ENCODE measurements at regions not wholly inside any gene's neighbourhood (a gene's known extent, or its start where the extent isn't known, plus 50 kb on each side); places are given as distances from the start of the nearest gene placed in this dataset.

GRCh38 chr1:229812148-229812547 lies 186.1 kb downstream of the URB2 start:
- intact Hi-C loops (cut with DNase I, micrococcal nuclease): no loop called here
- ATAC-seq (no peak), DNase-seq (no peak)

GRCh38 chr1:229812693-229813092 lies 186.6 kb downstream of the URB2 start:
- intact Hi-C loops (cut with DNase I, micrococcal nuclease): no loop called here
- no peak for ATAC-seq

GRCh38 chr1:229815076-229815475 lies 189.0 kb downstream of the URB2 start:
- intact Hi-C loops (cut with DNase I, micrococcal nuclease): no loop called here
- DNase-seq: no peak
- no peak for ATAC-seq

More at GRCh38 chr1:229812693-229813092, 186.6 kb downstream of the URB2 start:
- DNase-seq: no peak

GRCh38 chr1:229815961-229816360 lies 189.9 kb downstream of the URB2 start:
- intact Hi-C loops (cut with DNase I, micrococcal nuclease): no loop called here

DNA sequence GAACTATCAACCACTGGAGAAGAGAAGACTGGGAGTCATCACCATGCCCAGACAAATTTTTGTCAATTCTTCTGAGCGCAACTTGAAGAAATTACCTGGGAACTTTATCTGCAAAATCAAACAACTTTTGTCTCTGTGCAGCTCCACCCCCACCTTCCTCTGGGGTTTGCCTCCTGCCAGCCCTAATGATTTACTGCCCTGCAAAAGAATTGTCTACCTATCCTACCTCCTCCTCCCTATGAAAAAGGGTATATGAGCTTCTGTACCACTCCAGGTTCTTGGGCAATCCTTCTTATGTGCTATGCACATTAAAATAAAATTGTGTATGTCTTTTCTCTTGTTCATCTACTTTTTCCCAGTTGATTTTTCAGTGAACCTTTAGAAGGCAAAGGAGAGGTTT lies 191.9 kb downstream of the URB2 start:
- intact Hi-C loops (cut with DNase I, micrococcal nuclease): no loop called here
- ATAC-seq (no peak), DNase-seq (no peak)

More at GRCh38 chr1:229815961-229816360, 189.9 kb downstream of the URB2 start:
- ATAC-seq (no peak), DNase-seq (no peak)

GRCh38 chr1:229819091-229819490 lies 193.0 kb downstream of the URB2 start:
- no peak for ATAC-seq
- no peak for DNase-seq
- intact Hi-C loops (cut with DNase I, micrococcal nuclease): no loop called here

DNA sequence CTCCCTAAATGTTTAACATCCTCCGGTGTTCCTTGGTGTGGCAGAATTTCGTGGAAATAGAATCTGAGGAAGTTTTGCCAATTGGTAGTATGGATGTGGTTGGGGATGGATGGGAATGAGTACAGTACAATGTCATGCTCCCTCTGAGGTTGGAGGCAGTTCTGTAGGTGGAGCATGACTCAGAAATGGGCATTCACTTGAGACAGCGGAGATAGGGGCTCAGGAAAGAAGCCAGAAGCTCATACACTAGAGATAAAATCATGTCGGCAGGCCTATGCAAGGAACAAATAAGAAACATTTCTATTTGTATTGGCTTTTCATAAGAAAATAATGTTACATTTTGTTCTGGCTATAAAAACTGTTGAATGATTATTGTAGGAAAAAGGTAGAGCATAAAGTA lies 196.0 kb downstream of the URB2 start:
- no peak for ATAC-seq

GRCh38 chr1:229825042-229825441 lies 199.0 kb downstream of the URB2 start:
- DNase-seq (no peak), ATAC-seq (no peak)
- intact Hi-C loops (cut with DNase I, micrococcal nuclease): no loop called here

More for the DNA sequence above, 196.0 kb downstream of the URB2 start:
- intact Hi-C loops (cut with DNase I, micrococcal nuclease): no loop called here
- no peak for DNase-seq

- intact Hi-C loops (cut with DNase I, micrococcal nuclease): no loop called here
- ATAC-seq (no peak), DNase-seq (no peak)
Measured at GRCh38 chr1:229828461-229828860, 202.4 kb downstream of the URB2 start.

- intact Hi-C loops (cut with DNase I, micrococcal nuclease): no loop called here
- ATAC-seq (peak; percentile 98), DNase-seq (peak in 1 of 2 donors; percentile 32)
Measured at GRCh38 chr1:229832695-229833094, 206.6 kb downstream of the URB2 start.

GRCh38 chr1:229834230-229834629 lies 208.2 kb downstream of the URB2 start:
- DNase-seq: no peak
- intact Hi-C loops (cut with DNase I, micrococcal nuclease): no loop called here
- ATAC-seq: no peak

- ATAC-seq (no peak), DNase-seq (no peak)
- intact Hi-C loops (cut with DNase I, micrococcal nuclease): no loop called here
Measured at GRCh38 chr1:229835226-229835625, 209.2 kb downstream of the URB2 start.

DNA sequence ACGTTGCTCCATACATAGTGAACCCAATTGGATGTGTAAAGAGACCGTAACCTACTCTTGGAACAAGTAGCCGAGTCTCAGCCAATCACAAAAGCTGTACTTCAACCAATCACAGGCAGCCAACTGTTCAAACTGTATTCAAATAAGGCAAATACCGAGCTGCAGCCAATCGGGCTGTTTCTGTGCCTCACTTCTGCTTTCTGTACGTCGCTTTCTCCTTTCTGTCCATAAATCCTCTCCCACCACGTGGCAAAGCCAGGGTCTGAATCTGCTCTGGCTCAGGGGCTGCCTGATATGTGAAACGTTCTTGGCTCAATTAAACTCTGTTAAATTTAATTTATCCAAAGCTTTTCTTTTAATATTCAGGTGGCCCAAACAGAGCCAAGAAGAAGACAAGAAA lies 210.3 kb downstream of the URB2 start:
- ATAC-seq (no peak), DNase-seq (no peak)
- intact Hi-C loops (cut with DNase I, micrococcal nuclease): no loop called here

DNA sequence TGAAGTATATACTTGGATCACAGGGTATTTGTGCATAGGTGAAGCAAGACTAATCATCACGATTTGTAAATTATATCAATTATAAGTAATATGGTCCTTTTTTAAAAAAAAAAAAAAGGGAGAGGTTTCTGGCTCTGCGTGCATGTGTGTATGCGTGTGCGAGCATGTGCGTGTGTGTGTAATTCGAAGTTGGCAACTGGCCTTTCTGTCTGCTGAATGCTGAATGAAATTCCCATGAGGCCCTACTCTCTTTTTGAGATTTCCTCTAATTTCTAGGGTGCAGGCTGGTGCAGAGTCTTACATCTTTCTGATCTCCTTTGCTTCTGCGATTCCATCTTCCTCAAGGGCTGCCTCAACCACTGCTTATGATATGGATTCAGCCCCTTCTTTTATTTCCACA lies 212.2 kb downstream of the URB2 start:
- ATAC-seq (no peak), DNase-seq (no peak)
- intact Hi-C loops (cut with DNase I, micrococcal nuclease): no loop called here

DNA sequence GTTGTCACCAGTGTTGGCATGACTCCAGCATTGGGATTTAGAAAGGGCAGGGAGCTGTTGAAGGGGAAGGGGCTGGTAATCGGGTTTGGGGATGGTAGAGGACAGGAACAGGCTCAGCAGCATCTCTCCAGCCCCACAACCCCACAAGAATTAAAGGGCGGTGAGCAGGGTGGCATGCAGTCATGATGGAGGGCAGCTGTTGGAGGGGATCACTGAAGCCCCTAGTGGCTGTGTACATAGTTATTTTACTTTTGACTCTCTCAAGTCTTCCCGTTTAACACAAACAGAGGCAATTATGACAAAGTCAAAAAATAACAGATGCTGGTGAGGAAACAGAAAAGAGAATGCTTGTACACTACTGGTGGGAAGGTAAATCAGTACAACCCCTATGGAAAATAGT lies 213.8 kb downstream of the URB2 start:
- no peak for ATAC-seq
- intact Hi-C loops (cut with DNase I, micrococcal nuclease): no loop called here

DNA sequence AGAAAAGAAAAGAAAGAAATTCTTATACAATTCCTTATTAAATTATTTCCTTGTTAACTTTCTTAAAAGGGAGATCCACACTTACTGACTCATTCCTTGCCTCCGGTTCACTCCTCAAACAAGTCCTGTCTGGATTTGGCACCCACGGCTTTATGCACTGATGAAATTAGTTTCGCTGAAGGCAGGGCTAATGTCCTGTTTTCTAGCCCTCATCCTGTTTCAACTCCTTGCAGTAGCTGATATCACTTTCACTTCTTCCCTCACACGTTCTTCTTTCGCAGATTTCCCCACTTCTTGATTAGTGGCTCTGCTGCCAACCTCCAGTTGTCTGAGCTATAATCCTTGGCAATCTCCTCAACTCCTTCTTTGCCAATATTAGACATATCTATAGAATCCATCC lies 215.2 kb downstream of the URB2 start:
- intact Hi-C loops (cut with DNase I, micrococcal nuclease): no loop called here
- ATAC-seq: no peak
- DNase-seq: no peak

More for the DNA sequence above, 213.8 kb downstream of the URB2 start:
- DNase-seq: no peak

DNA sequence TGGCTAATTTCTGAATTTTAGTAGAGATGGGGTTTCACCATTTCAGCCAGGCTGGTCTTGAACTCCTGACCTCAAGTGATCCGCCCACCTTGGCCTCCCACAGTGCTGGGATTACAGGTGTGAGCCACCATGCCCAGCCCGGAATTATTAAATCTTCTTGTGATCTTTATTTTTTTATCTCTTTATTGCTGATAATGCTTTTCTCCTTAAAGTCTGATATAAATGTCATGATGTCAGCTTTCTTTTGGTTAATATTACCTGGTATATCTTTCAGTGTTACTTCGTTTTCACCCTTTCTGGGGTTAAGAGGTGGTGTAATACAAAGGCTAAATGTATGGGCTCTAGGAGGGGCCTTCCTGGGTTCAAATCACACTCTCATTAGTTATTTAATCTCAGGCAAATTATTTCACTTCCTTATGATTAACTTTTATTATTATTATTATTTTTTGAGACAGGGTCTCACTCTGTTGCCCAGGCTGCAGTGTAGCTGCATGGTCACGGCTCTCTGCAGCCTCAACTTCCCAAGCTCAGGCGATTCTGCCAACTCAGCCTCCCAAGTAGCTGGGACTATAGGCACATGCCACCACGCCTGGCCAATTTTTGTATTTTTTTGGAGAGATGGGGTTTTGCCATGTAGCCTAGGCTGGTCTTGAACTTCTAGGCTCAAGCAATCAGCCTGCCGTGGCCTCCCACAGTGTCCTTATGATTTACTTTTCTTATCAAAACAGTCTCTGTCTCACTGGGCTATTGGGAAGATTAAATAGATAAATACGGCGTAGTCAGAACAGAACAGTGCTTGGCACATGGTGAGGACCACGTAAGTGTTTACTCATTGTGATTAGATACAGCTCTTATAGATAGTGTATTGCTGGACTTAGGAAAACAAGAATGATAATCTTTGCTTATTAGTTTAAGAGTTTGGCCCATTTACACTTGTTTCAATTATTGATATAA lies 216.5 kb downstream of the URB2 start:
- intact Hi-C loops (cut with DNase I, micrococcal nuclease): no loop called here
- DNase-seq: no peak
- ATAC-seq: no peak

- intact Hi-C loops (cut with DNase I, micrococcal nuclease): no loop called here
- DNase-seq (peak; percentile 47 to 75), ATAC-seq (peak; percentile 81)
Measured at GRCh38 chr1:229843627-229844238, 217.7 kb downstream of the URB2 start.

GRCh38 chr1:229844675-229845074 lies 218.6 kb downstream of the URB2 start:
- intact Hi-C loops (cut with DNase I, micrococcal nuclease): no loop called here
- DNase-seq (peak; percentile 44 to 72), ATAC-seq (peak; percentile 84)

GRCh38 chr1:229845410-229846138 lies 219.5 kb downstream of the URB2 start:
- no peak for DNase-seq
- intact Hi-C loops (cut with DNase I, micrococcal nuclease): no loop called here
- ATAC-seq: peak; percentile 17

Data from left colon (tissue), 2 donors.